Left lung (tissue), 4 donors: ENCODE measurements at regions not wholly inside any gene's neighbourhood (a gene's known extent, or its start where the extent isn't known, plus 50 kb on each side); places are given as distances from the start of the nearest gene placed in this dataset.
A peak's percentile ranks its signal among the peaks of the same experiment; 100 is the strongest.

Source experiments
- ATAC-seq: fragments of 200-7000 bp; cut with Tn5 transposase; one replicate; pipeline ENCODE4 v1.9.1; 2020; ENCODE audit warnings: moderate library complexity
- DNase-seq, 4 donors: peaks; one replicate each; pipeline ENCODE4 v3.0.0-alpha.2; 2013 to 2020
- H3K27ac ChIP-seq, 2 donors: fragments of 200-600 bp; sonication (generic) in 1 of 2; one replicate each; pipeline versions ENCODE4 v1.5.0 to v1.8.0; 2020 to 2021
- H3K27me3 ChIP-seq, 2 donors: fragments of 200-600 bp; sonication (generic) in 1 of 2; one replicate each; pipeline versions ENCODE4 v1.5.0 to v1.8.0; 2020 to 2021
- H3K36me3 ChIP-seq, 2 donors: fragments of 200-600 bp; sonication (generic) in 1 of 2; one replicate each; pipeline versions ENCODE4 v1.5.0 to v1.8.0; 2020 to 2021
- H3K4me1 ChIP-seq, 2 donors: fragments of 200-600 bp; one replicate each; pipeline ENCODE4 v1.8.0; 2021
- H3K4me3 ChIP-seq, 2 donors: fragments of 200-600 bp; sonication (generic) in 1 of 2; one replicate each; pipeline versions ENCODE4 v1.5.0 to v1.8.0; 2020 to 2021; ENCODE audit warnings: mild to moderate bottlenecking in 1 of 2
- H3K9me3 ChIP-seq, 2 donors: fragments of 200-600 bp; sonication (generic) in 1 of 2; one replicate each; pipeline versions ENCODE4 v1.5.0 to v1.8.0; 2020 to 2021
- CTCF ChIP-seq, 2 donors: fragments of 200-600 bp; sonication (generic) in 1 of 2; IDR thresholded peaks; one replicate each; pipeline versions ENCODE4 v1.5.0 to v1.8.0; 2021; ENCODE audit warnings: antibody characterized with exemption in 2 of 2
- intact Hi-C, 2 donors: fragments of 100-400 bp; cut with DNase I; formaldehyde crosslinking; loops; one replicate each; pipeline versions ENCODE4 v1.11.2 to v1.14.2; 2022
- donor health status: DM: no; HTN: yes; CAD: no.
- donor health status: DM: no; HTN: no; CAD: no.

- Histone ChIP-seq H3K4me1 (no peaks in the 10 kb centered on the region), H3K27ac (no peak overlapping the region), H3K27me3 (no peaks in the 10 kb centered on the region), H3K9me3 (no peaks in the 10 kb centered on the region), H3K36me3 (no peaks in the 10 kb centered on the region), H3K4me3 (no peak overlapping the region)
- intact Hi-C loops: no loop called here
- TF ChIP-seq CTCF (IDR thresholded peaks at IDR 0.05): no peak
- ATAC-seq: no peak
- no peak for DNase-seq
These were observed 105.5 kb upstream of the PRLR start for GRCh38 chr5:35335752-35336151.

- no peak for ATAC-seq
- Histone ChIP-seq H3K27ac (no peak overlapping the region), H3K27me3 (no peaks in the 10 kb centered on the region), H3K9me3 (no peaks in the 10 kb centered on the region), H3K36me3 (no peaks in the 10 kb centered on the region), H3K4me3 (no peak overlapping the region), H3K4me1 (no peaks in the 10 kb centered on the region)
- DNase-seq: no peak
- no peak for TF ChIP-seq CTCF (IDR thresholded peaks at IDR 0.05)
- intact Hi-C loops: no loop called here
These were observed 103.1 kb upstream of the PRLR start for GRCh38 chr5:35333366-35333765.

DNA sequence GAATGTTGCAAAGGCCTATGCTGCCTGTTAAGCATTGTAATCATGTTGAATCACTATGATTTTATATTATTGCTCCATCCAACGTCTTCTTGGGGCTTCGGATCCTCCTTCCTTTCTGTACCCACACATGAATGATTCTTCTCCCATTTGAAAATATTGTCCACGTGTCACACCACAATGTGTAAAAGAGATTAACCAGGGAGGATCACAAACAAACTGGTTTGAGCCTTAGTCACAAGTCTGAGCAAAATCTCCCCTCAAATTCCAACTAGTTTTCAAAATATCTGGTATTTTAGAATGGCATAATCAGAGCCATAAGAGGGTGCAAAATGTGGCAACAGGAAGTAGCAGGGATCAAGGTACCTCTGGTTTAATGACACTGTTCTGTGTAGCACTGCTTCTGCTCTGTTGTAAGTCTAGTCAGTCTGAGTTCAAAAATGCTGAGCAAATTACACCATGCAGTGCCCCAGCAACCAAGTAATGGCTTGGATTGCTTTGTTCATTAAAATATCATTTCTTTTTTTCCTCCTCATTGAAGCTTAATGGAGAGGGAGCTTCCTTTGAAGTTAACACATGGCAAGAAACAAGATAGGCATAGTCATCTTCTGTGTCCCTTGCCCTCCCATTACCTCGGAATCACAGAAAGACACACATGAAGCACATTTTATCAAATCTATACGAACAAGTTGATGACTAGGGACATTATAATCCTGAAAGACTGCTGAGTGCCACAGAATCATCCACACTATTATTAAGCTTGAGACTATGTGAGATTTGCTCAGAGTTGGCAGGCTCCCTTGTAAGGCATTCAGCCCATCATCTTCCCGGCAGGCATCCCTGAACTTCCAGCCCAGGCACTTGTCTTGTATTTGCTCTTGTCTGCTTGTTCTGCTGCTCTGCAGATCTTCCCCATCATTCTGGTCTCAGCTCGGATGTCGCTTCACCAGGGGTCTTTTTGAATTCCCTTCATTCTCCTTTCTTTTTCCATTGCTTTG, 102.0 kb upstream of the PRLR start:
- TF ChIP-seq CTCF (IDR thresholded peaks at IDR 0.05): no peak
- Histone ChIP-seq H3K4me3 (no peak overlapping the region), H3K36me3 (no peaks in the 10 kb centered on the region), H3K27ac (no peak overlapping the region), H3K9me3 (no peaks in the 10 kb centered on the region), H3K4me1 (no peaks in the 10 kb centered on the region), H3K27me3 (no peaks in the 10 kb centered on the region)
- intact Hi-C loops: no loop called here
- ATAC-seq (no peak), DNase-seq (no peak)

GRCh38 chr5:35325836-35326235, 95.5 kb upstream of the PRLR start:
- H3K4me3 ChIP-seq: no peak overlapping the region
- ATAC-seq: no peak
- no peak for DNase-seq
- H3K9me3 ChIP-seq: no peaks in the 10 kb centered on the region
- no peaks in the 10 kb centered on the region for H3K27me3 ChIP-seq
- no peak for TF ChIP-seq CTCF (IDR thresholded peaks at IDR 0.05)
- no peaks in the 10 kb centered on the region for H3K36me3 ChIP-seq
- intact Hi-C loops: no loop called here
- H3K4me1 ChIP-seq: no peaks in the 10 kb centered on the region
- H3K27ac ChIP-seq: no peak overlapping the region

GRCh38 chr5:35324679-35325078, 94.4 kb upstream of the PRLR start:
- Histone ChIP-seq H3K9me3 (no peaks in the 10 kb centered on the region), H3K27me3 (no peaks in the 10 kb centered on the region), H3K4me3 (no peak overlapping the region), H3K27ac (no peak overlapping the region), H3K36me3 (no peaks in the 10 kb centered on the region), H3K4me1 (peaks cover 0 to 6% of the 10 kb centered on the region in 2 donors)
- DNase-seq: peak in 1 of 4 donors; percentile 60
- intact Hi-C loops: no loop called here
- no peak for ATAC-seq
- TF ChIP-seq CTCF (IDR thresholded peaks at IDR 0.05): no peak
